ENCODE measurements at regions not wholly inside any gene's neighbourhood (a gene's known extent, or its start where the extent isn't known, plus 50 kb on each side); places are given as distances from the start of the nearest gene placed in this dataset.

DNA sequence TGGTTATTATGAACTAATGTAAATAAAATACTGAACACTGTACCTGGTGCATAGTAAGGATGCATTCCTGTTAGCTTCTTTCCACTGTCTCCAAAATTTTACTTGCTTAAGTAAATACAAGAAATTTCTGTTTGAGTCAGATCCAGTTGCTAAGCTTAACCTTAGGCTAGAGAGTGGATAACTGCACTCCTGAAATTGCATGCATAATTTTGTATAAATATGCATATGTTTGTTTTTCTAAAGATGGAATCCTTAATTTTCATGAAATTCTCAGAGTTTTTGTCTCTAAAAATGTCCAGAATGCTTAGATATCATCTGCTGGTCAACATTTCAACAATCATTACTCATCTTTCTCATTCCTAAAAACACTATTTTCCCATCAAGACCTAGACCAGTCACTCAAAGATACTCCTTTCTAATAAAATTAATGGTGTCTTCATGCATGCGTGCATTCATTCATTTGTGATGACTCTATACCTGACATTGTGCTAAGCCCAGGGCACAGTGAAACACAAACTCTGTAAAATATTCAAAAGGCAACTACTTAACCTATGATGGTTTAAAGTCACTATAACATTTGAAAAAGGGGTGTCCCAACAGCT, 284.8 kb downstream of the SEC61B start:
- DNase-seq (ENCODE audit: low spot score), result no peak
- in situ Hi-C loops (cut with MboI; ENCODE audit: low sequenced_read_pairs, unreplicated experiment), result no loop called here
- TF ChIP-seq, protein P1, sequence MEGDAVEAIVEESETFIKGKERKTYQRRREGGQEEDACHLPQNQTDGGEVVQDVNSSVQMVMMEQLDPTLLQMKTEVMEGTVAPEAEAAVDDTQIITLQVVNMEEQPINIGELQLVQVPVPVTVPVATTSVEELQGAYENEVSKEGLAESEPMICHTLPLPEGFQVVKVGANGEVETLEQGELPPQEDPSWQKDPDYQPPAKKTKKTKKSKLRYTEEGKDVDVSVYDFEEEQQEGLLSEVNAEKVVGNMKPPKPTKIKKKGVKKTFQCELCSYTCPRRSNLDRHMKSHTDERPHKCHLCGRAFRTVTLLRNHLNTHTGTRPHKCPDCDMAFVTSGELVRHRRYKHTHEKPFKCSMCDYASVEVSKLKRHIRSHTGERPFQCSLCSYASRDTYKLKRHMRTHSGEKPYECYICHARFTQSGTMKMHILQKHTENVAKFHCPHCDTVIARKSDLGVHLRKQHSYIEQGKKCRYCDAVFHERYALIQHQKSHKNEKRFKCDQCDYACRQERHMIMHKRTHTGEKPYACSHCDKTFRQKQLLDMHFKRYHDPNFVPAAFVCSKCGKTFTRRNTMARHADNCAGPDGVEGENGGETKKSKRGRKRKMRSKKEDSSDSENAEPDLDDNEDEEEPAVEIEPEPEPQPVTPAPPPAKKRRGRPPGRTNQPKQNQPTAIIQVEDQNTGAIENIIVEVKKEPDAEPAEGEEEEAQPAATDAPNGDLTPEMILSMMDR (IDR thresholded peaks at IDR 0.05; ENCODE audit: borderline replicate concordance, control extremely low read depth, extremely low read depth, insufficient read depth, missing control alignments), result no peak

GRCh38 chr9:99509065-99509745, 287.1 kb downstream of the SEC61B start:
- in situ Hi-C loops (cut with MboI; ENCODE audit: low sequenced_read_pairs, unreplicated experiment), result no loop called here
- no peak for DNase-seq (ENCODE audit: low spot score)
- TF ChIP-seq, protein P1 (IDR thresholded peaks at IDR 0.05; ENCODE audit: borderline replicate concordance, control extremely low read depth, extremely low read depth, insufficient read depth, missing control alignments), result no peak

DNA sequence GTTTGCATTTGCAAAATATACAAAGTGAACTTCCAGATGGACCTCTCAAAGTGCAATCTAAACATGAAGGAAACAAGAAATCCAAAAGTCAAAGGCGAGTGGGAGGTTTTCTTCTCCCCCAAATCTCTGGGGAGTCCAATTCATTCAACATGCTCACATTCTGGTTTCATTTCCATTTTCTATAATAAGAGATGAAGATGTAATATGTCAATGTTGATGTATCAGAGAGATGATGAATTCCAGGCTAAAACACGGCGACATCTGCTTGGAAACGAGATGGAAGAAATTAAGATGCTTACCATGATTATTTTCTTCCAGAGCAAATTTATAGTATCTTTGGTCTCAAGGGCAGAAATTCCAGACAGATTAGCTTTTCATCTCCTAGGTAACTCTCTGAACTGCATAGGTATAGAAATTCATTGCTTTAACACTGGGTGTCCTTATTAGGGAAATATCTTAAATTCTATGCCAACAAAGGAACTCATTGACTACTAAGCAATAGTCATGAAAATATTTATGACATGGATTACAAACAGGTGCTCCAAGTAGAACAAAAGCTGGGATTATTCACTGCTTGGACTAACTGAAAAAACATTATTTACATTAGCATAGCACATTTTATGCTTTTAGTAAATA, 287.9 kb downstream of the SEC61B start:
- DNase-seq (ENCODE audit: low spot score), result peak; percentile 41
- TF ChIP-seq, protein P1 (IDR thresholded peaks at IDR 0.05; ENCODE audit: borderline replicate concordance, control extremely low read depth, extremely low read depth, insufficient read depth, missing control alignments), result no peak

GRCh38 chr9:99511723-99512122, 289.6 kb downstream of the SEC61B start:
- in situ Hi-C loops (cut with MboI; ENCODE audit: low sequenced_read_pairs, unreplicated experiment), result no loop called here
- TF ChIP-seq, protein P1 (IDR thresholded peaks at IDR 0.05; ENCODE audit: borderline replicate concordance, control extremely low read depth, extremely low read depth, insufficient read depth, missing control alignments), result no peak
- no peak for DNase-seq (ENCODE audit: low spot score)

More for the DNA sequence above, 287.9 kb downstream of the SEC61B start:
- in situ Hi-C loops (cut with MboI; ENCODE audit: low sequenced_read_pairs, unreplicated experiment), result no loop called here

GRCh38 chr9:99513441-99514112, 291.5 kb downstream of the SEC61B start:
- TF ChIP-seq, protein P1 (IDR thresholded peaks at IDR 0.05; ENCODE audit: borderline replicate concordance, control extremely low read depth, extremely low read depth, insufficient read depth, missing control alignments), result no peak
- in situ Hi-C loops (cut with MboI; ENCODE audit: low sequenced_read_pairs, unreplicated experiment), result no loop called here
- peak; percentile 50 for DNase-seq (ENCODE audit: low spot score)

- TF ChIP-seq, protein P1 (IDR thresholded peaks at IDR 0.05; ENCODE audit: borderline replicate concordance, control extremely low read depth, extremely low read depth, insufficient read depth, missing control alignments), result no peak
- in situ Hi-C loops (cut with MboI; ENCODE audit: low sequenced_read_pairs, unreplicated experiment), result no loop called here
Measured at GRCh38 chr9:99515093-99515492, 293.0 kb downstream of the SEC61B start.

More at GRCh38 chr9:99515093-99515492, 293.0 kb downstream of the SEC61B start:
- no peak for DNase-seq (ENCODE audit: low spot score)

Data from GM13976 (cell line).